Hippocampal formation (tissue), 2 donors: ENCODE measurements at regions not wholly inside any gene's neighbourhood (a gene's known extent, or its start where the extent isn't known, plus 50 kb on each side); places are given as distances from the start of the nearest gene placed in this dataset.

Source experiments
- DNase-seq, 2 donors: peaks; one replicate each; lab custom pipeline; 2025; lab: John Stamatoyannopoulos, UW

- no peak for DNase-seq
These were observed 162.9 kb downstream of the GXYLT1 start for GRCh38 chr12:41981758-41982157.

GRCh38 chr12:41981013-41981412 is 163.7 kb downstream of the GXYLT1 start:
- no peak for DNase-seq

GRCh38 chr12:41980390-41980789 is 164.3 kb downstream of the GXYLT1 start:
- no peak for DNase-seq

- no peak for DNase-seq
These were observed 165.1 kb downstream of the GXYLT1 start for GRCh38 chr12:41979574-41979973.

GRCh38 chr12:41972598-41972997 is 172.1 kb downstream of the GXYLT1 start:
- no peak for DNase-seq

GRCh38 chr12:41972196-41972595 is 172.5 kb downstream of the GXYLT1 start:
- no peak for DNase-seq

GRCh38 chr12:41970744-41971143 is 173.9 kb downstream of the GXYLT1 start:
- DNase-seq = no peak

- DNase-seq = no peak
These were observed 176.1 kb downstream of the GXYLT1 start for GRCh38 chr12:41968599-41968998.

GRCh38 chr12:41967668-41968500 is 176.8 kb downstream of the GXYLT1 start:
- DNase-seq = no peak

GRCh38 chr12:41966916-41967315 is 177.8 kb downstream of the GXYLT1 start:
- no peak for DNase-seq

- no peak for DNase-seq
These were observed 178.7 kb downstream of the GXYLT1 start for GRCh38 chr12:41966001-41966400.

GRCh38 chr12:41963398-41963797 is 181.3 kb downstream of the GXYLT1 start:
- no peak for DNase-seq

GRCh38 chr12:41962171-41962572 is 182.5 kb downstream of the GXYLT1 start:
- peak; percentile 42 to 53 for DNase-seq

GRCh38 chr12:41959271-41959670 is 185.4 kb downstream of the GXYLT1 start:
- DNase-seq = no peak

GRCh38 chr12:41956353-41956752 is 188.3 kb downstream of the GXYLT1 start:
- DNase-seq = no peak

GRCh38 chr12:41950455-41950854 is 194.2 kb downstream of the GXYLT1 start:
- DNase-seq = no peak

- no peak for DNase-seq
These were observed 198.6 kb downstream of the GXYLT1 start for GRCh38 chr12:41946106-41946505.

- no peak for DNase-seq
These were observed 200.5 kb downstream of the GXYLT1 start for GRCh38 chr12:41944216-41944615.

GRCh38 chr12:41943671-41944070 is 201.0 kb downstream of the GXYLT1 start:
- no peak for DNase-seq

- peak in 1 of 2 donors; percentile 45 for DNase-seq
These were observed 202.3 kb downstream of the GXYLT1 start for GRCh38 chr12:41942354-41942753.

- no peak for DNase-seq
These were observed 203.6 kb downstream of the GXYLT1 start for GRCh38 chr12:41941079-41941478.

GRCh38 chr12:41940571-41940970 is 204.1 kb downstream of the GXYLT1 start:
- no peak for DNase-seq

GRCh38 chr12:41936333-41936732 is 208.3 kb downstream of the GXYLT1 start:
- no peak for DNase-seq

GRCh38 chr12:41935911-41936310 is 208.8 kb downstream of the GXYLT1 start:
- no peak for DNase-seq
